Neural progenitor cell (in vitro differentiated cells): ENCODE measurements at regions not wholly inside any gene's neighbourhood (a gene's known extent, or its start where the extent isn't known, plus 50 kb on each side); places are given as distances from the start of the nearest gene placed in this dataset.

Source experiments
- DNase-seq: peaks from one replicate; pipeline ENCODE4 v3.0.0-alpha.2; 2016; ENCODE audit warnings: low spot score
- H2AFZ ChIP-seq: fragments of 200-600 bp; sonication (generic); replicated peaks from 2 replicates; pipeline ENCODE4 v1.6.1; 2016; ENCODE audit warnings: antibody characterized with exemption
- H3F3A ChIP-seq: fragments of 200-600 bp; sonication (generic); 2 replicates; pipeline ENCODE4 v1.6.1; 2016; ENCODE audit warnings: antibody characterized with exemption, low read depth
- H3K27ac ChIP-seq: fragments of 200-600 bp; sonication (generic); 2 replicates; pipeline ENCODE4 v1.5.1; 2016; ENCODE audit warnings: mild to moderate bottlenecking
- H3K27me3 ChIP-seq: fragments of 200-600 bp; sonication (generic); 2 replicates; pipeline ENCODE4 v1.6.1; 2016; ENCODE audit warnings: mild to moderate bottlenecking, moderate library complexity
- H3K36me3 ChIP-seq: fragments of 200-600 bp; sonication (generic); 2 replicates; pipeline ENCODE4 v1.5.1; 2016
- H3K4me1 ChIP-seq: fragments of 200-600 bp; sonication (generic); 2 replicates; pipeline ENCODE4 v1.6.1; 2016; ENCODE audit warnings: mixed run types
- H3K4me2 ChIP-seq: fragments of 200-600 bp; sonication (generic); 2 replicates; pipeline ENCODE4 v1.6.1; 2016
- H3K4me3 ChIP-seq: fragments of 200-600 bp; sonication (generic); 2 replicates; pipeline ENCODE4 v1.5.1; 2016
- H3K79me2 ChIP-seq: fragments of 200-600 bp; sonication (generic); 2 replicates; pipeline ENCODE4 v1.6.1; 2016; ENCODE audit warnings: low read depth
- H3K9ac ChIP-seq: fragments of 200-600 bp; sonication (generic); 2 replicates; pipeline ENCODE4 v1.6.1; 2016
- H3K9me3 ChIP-seq: fragments of 200-600 bp; sonication (generic); 2 replicates; pipeline ENCODE4 v1.5.1; 2016; ENCODE audit warnings: low read depth
- H4K20me1 ChIP-seq: fragments of 200-600 bp; sonication (generic); 2 replicates; pipeline ENCODE4 v1.6.1; 2016; ENCODE audit warnings: low read depth
- H3K27ac Mint-ChIP-seq: 3 replicates; pipeline ENCODE4 v1.8.0; 2021; ENCODE audit warnings: mixed read lengths
- H3K27me3 Mint-ChIP-seq: 2 replicates; pipeline ENCODE4 v1.8.0; 2022; ENCODE audit warnings: low read depth, mild to moderate bottlenecking, inconsistent platforms, moderate library complexity, mixed read lengths; ENCODE audit not compliant: insufficient read depth
- H3K36me3 Mint-ChIP-seq: 3 replicates; pipeline ENCODE4 v1.8.0; 2021; ENCODE audit warnings: mixed read lengths
- H3K4me1 Mint-ChIP-seq: 3 replicates; pipeline ENCODE4 v1.8.0; 2021; ENCODE audit warnings: mixed read lengths
- H3K4me3 Mint-ChIP-seq: 3 replicates; pipeline ENCODE4 v1.8.0; 2021; ENCODE audit warnings: mild to moderate bottlenecking, moderate library complexity, mixed read lengths
- H3K9me3 Mint-ChIP-seq: 3 replicates; pipeline ENCODE4 v1.8.0; 2020; ENCODE audit warnings: mixed read lengths
- CTCF ChIP-seq: fragments of 200-600 bp; sonication (generic); IDR thresholded peaks from 2 replicates; pipeline ENCODE4 v1.5.1; 2017; ENCODE audit warnings: antibody characterized with exemption, mild to moderate bottlenecking
- EZH2 ChIP-seq: fragments of 200-600 bp; sonication (generic); IDR thresholded peaks from 2 replicates; pipeline ENCODE4 v1.6.1; 2017; ENCODE audit warnings: antibody characterized with exemption, mild to moderate bottlenecking, moderate library complexity
- EZH2phosphoT487 ChIP-seq: fragments of 200-600 bp; sonication (generic); IDR thresholded peaks from 2 replicates; pipeline ENCODE4 v1.6.1; 2017; ENCODE audit warnings: antibody characterized with exemption

DNA sequence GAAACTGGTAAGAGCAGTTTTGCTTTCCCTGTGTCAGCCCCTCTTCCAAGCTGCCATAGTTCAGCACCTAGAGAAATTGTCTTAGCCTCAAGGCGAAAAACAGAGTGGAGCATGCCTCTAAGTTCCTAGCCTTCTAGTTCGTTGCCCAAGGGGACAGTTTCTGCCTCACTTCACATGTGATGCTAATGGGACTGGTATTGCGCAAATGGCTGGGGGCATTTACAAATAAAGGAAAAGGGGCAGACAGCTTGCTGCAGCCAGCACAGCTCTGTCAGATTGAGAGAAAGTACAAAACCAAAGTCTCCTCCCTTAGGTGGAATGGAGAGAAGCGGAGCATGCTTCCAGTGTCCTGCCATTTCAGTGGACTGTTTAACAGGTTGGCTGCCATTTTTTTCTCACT, 567.7 kb downstream of the ETV1 start:
- H3K9ac ChIP-seq, result no peak overlapping the region
- no peaks in the 10 kb centered on the region for H3K79me2 ChIP-seq
- Mint-ChIP-seq H3K4me3 (no peak overlapping the region), H3K9me3 (peaks cover 6% of the 10 kb centered on the region), H3K4me1 (no peaks in the 10 kb centered on the region), H3K27ac (no peak overlapping the region), H3K36me3 (no peaks in the 10 kb centered on the region), H3K27me3 (no peaks in the 10 kb centered on the region)
- H4K20me1 ChIP-seq, result no peaks in the 10 kb centered on the region
- no peaks in the 10 kb centered on the region for H3K4me1 ChIP-seq
- H3F3A ChIP-seq, result no peaks in the 10 kb centered on the region
- no peaks in the 10 kb centered on the region for H3K27me3 ChIP-seq
- no peak for DNase-seq
- TF ChIP-seq EZH2 (no peak), CTCF (no peak), EZH2phosphoT487 (no peak)
- no peaks in the 10 kb centered on the region for H3K9me3 ChIP-seq
- no peak overlapping the region for H2AFZ ChIP-seq
- H3K36me3 ChIP-seq, result no peaks in the 10 kb centered on the region
- H3K4me3 ChIP-seq, result no peak overlapping the region
- H3K4me2 ChIP-seq, result no peak overlapping the region
- no peak overlapping the region for H3K27ac ChIP-seq

- Histone ChIP-seq H3K4me1 (no peaks in the 10 kb centered on the region), H3K27ac (no peak overlapping the region), H3K27me3 (no peaks in the 10 kb centered on the region), H3K79me2 (no peaks in the 10 kb centered on the region), H3K4me3 (no peak overlapping the region), H3K4me2 (no peak overlapping the region), H2AFZ (no peak overlapping the region), H3K9ac (no peak overlapping the region), H3F3A (no peaks in the 10 kb centered on the region), H3K9me3 (no peaks in the 10 kb centered on the region), H3K36me3 (no peaks in the 10 kb centered on the region), H4K20me1 (no peaks in the 10 kb centered on the region)
- DNase-seq, result no peak
- TF ChIP-seq EZH2, result no peak
- H3K4me3 Mint-ChIP-seq, result no peak overlapping the region
- H3K27me3 Mint-ChIP-seq, result peaks cover 2% of the 10 kb centered on the region
- H3K4me1 Mint-ChIP-seq, result no peaks in the 10 kb centered on the region
- H3K27ac Mint-ChIP-seq, result no peak overlapping the region
- no peaks in the 10 kb centered on the region for H3K36me3 Mint-ChIP-seq
- no peaks in the 10 kb centered on the region for H3K9me3 Mint-ChIP-seq
Measured at GRCh38 chr7:13433946-13434345, 555.5 kb downstream of the ETV1 start.

- Histone ChIP-seq H3K79me2 (no peaks in the 10 kb centered on the region), H3K4me2 (no peak overlapping the region), H3F3A (no peaks in the 10 kb centered on the region), H3K36me3 (no peaks in the 10 kb centered on the region), H3K4me3 (no peak overlapping the region), H3K27me3 (no peaks in the 10 kb centered on the region), H3K27ac (no peak overlapping the region), H4K20me1 (no peaks in the 10 kb centered on the region), H3K9ac (no peak overlapping the region), H3K4me1 (no peaks in the 10 kb centered on the region), H2AFZ (no peak overlapping the region), H3K9me3 (no peaks in the 10 kb centered on the region)
- Mint-ChIP-seq H3K4me1 (no peaks in the 10 kb centered on the region), H3K27ac (no peak overlapping the region), H3K36me3 (no peaks in the 10 kb centered on the region), H3K4me3 (no peak overlapping the region), H3K27me3 (no peaks in the 10 kb centered on the region), H3K9me3 (no peaks in the 10 kb centered on the region)
- DNase-seq, result no peak
- TF ChIP-seq EZH2 (no peak), EZH2phosphoT487 (no peak), CTCF (no peak)
Measured at GRCh38 chr7:13442226-13442625, 547.2 kb downstream of the ETV1 start.

GRCh38 chr7:13447637-13448036, 541.8 kb downstream of the ETV1 start:
- TF ChIP-seq EZH2phosphoT487, result no peak
- TF ChIP-seq CTCF, result no peak
- no peak for TF ChIP-seq EZH2
- Mint-ChIP-seq H3K27me3 (peaks cover 4% of the 10 kb centered on the region), H3K4me1 (no peaks in the 10 kb centered on the region), H3K9me3 (no peaks in the 10 kb centered on the region), H3K4me3 (no peak overlapping the region), H3K27ac (no peak overlapping the region), H3K36me3 (no peaks in the 10 kb centered on the region)
- no peaks in the 10 kb centered on the region for H3F3A ChIP-seq
- no peak for DNase-seq
- no peaks in the 10 kb centered on the region for H3K4me1 ChIP-seq
- H4K20me1 ChIP-seq, result no peaks in the 10 kb centered on the region
- no peaks in the 10 kb centered on the region for H3K9me3 ChIP-seq
- no peaks in the 10 kb centered on the region for H3K27me3 ChIP-seq
- H3K4me2 ChIP-seq, result no peak overlapping the region
- H3K36me3 ChIP-seq, result no peaks in the 10 kb centered on the region
- no peaks in the 10 kb centered on the region for H3K79me2 ChIP-seq
- no peak overlapping the region for H3K9ac ChIP-seq
- no peak overlapping the region for H3K27ac ChIP-seq
- H3K4me3 ChIP-seq, result no peak overlapping the region
- H2AFZ ChIP-seq, result no peak overlapping the region
